ENCODE measurements at regions not wholly inside any gene's neighbourhood (a gene's known extent, or its start where the extent isn't known, plus 50 kb on each side); places are given as distances from the start of the nearest gene placed in this dataset.

GRCh38 chr13:33349986-33350826, 64.7 kb upstream of the STARD13 start:
- peak overlapping the region; percentile 46 for H3K4me3 ChIP-seq (ENCODE audit: low read depth, low read length)
- TF ChIP-seq CTCF (IDR thresholded peaks at IDR 0.05; ENCODE audit: borderline replicate concordance, insufficient read depth, low read depth, low read length) = no peak

GRCh38 chr13:33351319-33351718, 65.8 kb upstream of the STARD13 start:
- H3K4me3 ChIP-seq (ENCODE audit: low read depth, low read length) = no peak overlapping the region
- TF ChIP-seq CTCF (IDR thresholded peaks at IDR 0.05; ENCODE audit: borderline replicate concordance, insufficient read depth, low read depth, low read length) = no peak

- no peak overlapping the region for H3K4me3 ChIP-seq (ENCODE audit: low read depth, low read length)
Observed at GRCh38 chr13:33352041-33352440, 66.5 kb upstream of the STARD13 start.

GRCh38 chr13:33352526-33352925, 67.0 kb upstream of the STARD13 start:
- H3K4me3 ChIP-seq (ENCODE audit: low read depth, low read length) = no peak overlapping the region
- TF ChIP-seq CTCF (IDR thresholded peaks at IDR 0.05; ENCODE audit: borderline replicate concordance, insufficient read depth, low read depth, low read length) = no peak

More at GRCh38 chr13:33352041-33352440, 66.5 kb upstream of the STARD13 start:
- TF ChIP-seq CTCF (IDR thresholded peaks at IDR 0.05; ENCODE audit: borderline replicate concordance, insufficient read depth, low read depth, low read length) = no peak

GRCh38 chr13:33353210-33353609, 67.7 kb upstream of the STARD13 start:
- H3K4me3 ChIP-seq (ENCODE audit: low read depth, low read length) = no peak overlapping the region
- no peak for TF ChIP-seq CTCF (IDR thresholded peaks at IDR 0.05; ENCODE audit: borderline replicate concordance, insufficient read depth, low read depth, low read length)

- no peak for TF ChIP-seq CTCF (IDR thresholded peaks at IDR 0.05; ENCODE audit: borderline replicate concordance, insufficient read depth, low read depth, low read length)
- no peak overlapping the region for H3K4me3 ChIP-seq (ENCODE audit: low read depth, low read length)
Observed at GRCh38 chr13:33353646-33354045, 68.1 kb upstream of the STARD13 start.

Measured in GM12875 (cell line).